Spinal cord (tissue), 9 donors: ENCODE measurements at regions not wholly inside any gene's neighbourhood (a gene's known extent, or its start where the extent isn't known, plus 50 kb on each side); places are given as distances from the start of the nearest gene placed in this dataset.

Experiments used
- DNase-seq, 6 donors: peaks; one replicate each; pipeline versions ENCODE4 v3.0.0 to v3.0.0-alpha.2; 2013 to 2015; ENCODE audit warnings: low spot score in 6 of 6, low read depth in 4 of 6
- H3K27ac ChIP-seq: one replicate; pipeline ENCODE4 v1.5.1; 2013; ENCODE audit warnings: low read depth, low read length, control low read depth
- H3K27me3 ChIP-seq: one replicate; pipeline ENCODE4 v1.6.1; 2013; ENCODE audit warnings: low read length; ENCODE audit not compliant: control insufficient read depth, insufficient read depth
- H3K36me3 ChIP-seq: one replicate; pipeline ENCODE4 v1.6.1; 2013; ENCODE audit warnings: low read length; ENCODE audit not compliant: control insufficient read depth, insufficient read depth
- H3K4me1 ChIP-seq: one replicate; pipeline ENCODE4 v1.6.1; 2013; ENCODE audit warnings: low read length; ENCODE audit not compliant: control insufficient read depth, insufficient read depth
- H3K4me3 ChIP-seq: one replicate; pipeline ENCODE4 v1.5.1; 2013; ENCODE audit warnings: low read depth, low read length, control low read depth
- H3K9me3 ChIP-seq: one replicate; pipeline ENCODE4 v1.6.1; 2013; ENCODE audit warnings: low read length; ENCODE audit not compliant: control insufficient read depth, insufficient read depth
- WGBS: methylation state at CpG from one replicate; pipeline ENCODE4 v1.1.5; 2013; ENCODE audit warnings: missing lambda C conversion rate; ENCODE audit not compliant: insufficient coverage; 5-methylcytosine and 5-hydroxymethylcytosine counted together
- donor health status: healthy.

GRCh38 chrX:39360101-39360500 is 558.8 kb downstream of the MID1IP1 start:
- WGBS = 90% methylated on average over 1 of the region's 1 CpG
- H3K4me3 ChIP-seq = no peak overlapping the region
- DNase-seq = no peak

GRCh38 chrX:39361736-39362135 is 560.5 kb downstream of the MID1IP1 start:
- DNase-seq = peak in 2 of 6 donors; percentile 29 to 40

More at GRCh38 chrX:39360101-39360500, 558.8 kb downstream of the MID1IP1 start:
- H3K9me3 ChIP-seq = no peaks in the 10 kb centered on the region
- H3K4me1 ChIP-seq = peaks cover 6% of the 10 kb centered on the region
- peaks cover 12% of the 10 kb centered on the region for H3K27me3 ChIP-seq
- H3K27ac ChIP-seq = no peak overlapping the region
- no peaks in the 10 kb centered on the region for H3K36me3 ChIP-seq

GRCh38 chrX:39367416-39367815 is 566.2 kb downstream of the MID1IP1 start:
- no peaks in the 10 kb centered on the region for H3K36me3 ChIP-seq
- no peaks in the 10 kb centered on the region for H3K4me1 ChIP-seq
- peaks cover 3% of the 10 kb centered on the region for H3K27me3 ChIP-seq
- no peak for DNase-seq
- H3K9me3 ChIP-seq = no peaks in the 10 kb centered on the region
- no peak overlapping the region for H3K27ac ChIP-seq
- no peak overlapping the region for H3K4me3 ChIP-seq
- WGBS = 64% methylated on average over 5 of the region's 5 CpGs

More at GRCh38 chrX:39361736-39362135, 560.5 kb downstream of the MID1IP1 start:
- H3K4me3 ChIP-seq = no peak overlapping the region
- peaks cover 6% of the 10 kb centered on the region for H3K4me1 ChIP-seq
- H3K27me3 ChIP-seq = peaks cover 11% of the 10 kb centered on the region
- H3K9me3 ChIP-seq = no peaks in the 10 kb centered on the region
- H3K27ac ChIP-seq = no peak overlapping the region
- no peaks in the 10 kb centered on the region for H3K36me3 ChIP-seq

- no CpG with 5 or more reads among the region's 3 CpGs for WGBS
- no peaks in the 10 kb centered on the region for H3K4me1 ChIP-seq
- H3K36me3 ChIP-seq = no peaks in the 10 kb centered on the region
- H3K27ac ChIP-seq = no peak overlapping the region
- no peak overlapping the region for H3K4me3 ChIP-seq
- no peaks in the 10 kb centered on the region for H3K9me3 ChIP-seq
- DNase-seq = no peak
- H3K27me3 ChIP-seq = peaks cover 3% of the 10 kb centered on the region
These were observed 570.9 kb downstream of the MID1IP1 start for GRCh38 chrX:39372115-39372514.

- H3K27ac ChIP-seq = no peak overlapping the region
- H3K9me3 ChIP-seq = no peaks in the 10 kb centered on the region
- peaks cover 3% of the 10 kb centered on the region for H3K27me3 ChIP-seq
- DNase-seq = peak in 2 of 6 donors; percentile 19 to 26
- peaks cover 3% of the 10 kb centered on the region for H3K4me1 ChIP-seq
- no peak overlapping the region for H3K4me3 ChIP-seq
- H3K36me3 ChIP-seq = no peaks in the 10 kb centered on the region
These were observed 575.9 kb downstream of the MID1IP1 start for GRCh38 chrX:39377157-39377556.

GRCh38 chrX:39377773-39378172 is 576.5 kb downstream of the MID1IP1 start:
- Histone ChIP-seq H3K9me3 (no peaks in the 10 kb centered on the region), H3K4me3 (no peak overlapping the region), H3K27me3 (peaks cover 3% of the 10 kb centered on the region), H3K27ac (no peak overlapping the region), H3K4me1 (peaks cover 3% of the 10 kb centered on the region), H3K36me3 (no peaks in the 10 kb centered on the region)
- DNase-seq = peak in 1 of 6 donors; percentile 43
- 67% methylated on average over 1 of the region's 1 CpG for WGBS

- H3K4me1 ChIP-seq = peaks cover 3% of the 10 kb centered on the region
- no peaks in the 10 kb centered on the region for H3K9me3 ChIP-seq
- 61% methylated on average over 5 of the region's 5 CpGs for WGBS
- peak in 1 of 6 donors; percentile 14 for DNase-seq
- H3K27me3 ChIP-seq = peaks cover 16% of the 10 kb centered on the region
- no peaks in the 10 kb centered on the region for H3K36me3 ChIP-seq
- peak overlapping the region; percentile 33 for H3K27ac ChIP-seq
- H3K4me3 ChIP-seq = no peak overlapping the region
These were observed 580.2 kb downstream of the MID1IP1 start for GRCh38 chrX:39381422-39381821.

GRCh38 chrX:39384996-39385395 is 583.7 kb downstream of the MID1IP1 start:
- no peaks in the 10 kb centered on the region for H3K36me3 ChIP-seq
- H3K4me1 ChIP-seq = peaks cover 3% of the 10 kb centered on the region
- no peak overlapping the region for H3K4me3 ChIP-seq
- no peak for DNase-seq
- H3K9me3 ChIP-seq = no peaks in the 10 kb centered on the region
- H3K27ac ChIP-seq = peak overlapping the region; percentile 29
- whole genome bisulfite sequencing = 75% methylated on average over 3 of the region's 6 CpGs
- H3K27me3 ChIP-seq = peaks cover 20% of the 10 kb centered on the region

- no peak overlapping the region for H3K4me3 ChIP-seq
- H3K27me3 ChIP-seq = peaks cover 18% of the 10 kb centered on the region
- H3K36me3 ChIP-seq = no peaks in the 10 kb centered on the region
- H3K9me3 ChIP-seq = no peaks in the 10 kb centered on the region
- no peaks in the 10 kb centered on the region for H3K4me1 ChIP-seq
- no peak for DNase-seq
- H3K27ac ChIP-seq = no peak overlapping the region
- WGBS = 88% methylated on average over 2 of the region's 2 CpGs
These were observed 587.5 kb downstream of the MID1IP1 start for GRCh38 chrX:39388730-39389129.

- H3K4me3 ChIP-seq = no peak overlapping the region
- H3K4me1 ChIP-seq = peaks cover 9% of the 10 kb centered on the region
- peak in 2 of 6 donors; percentile 27 to 36 for DNase-seq
- no peaks in the 10 kb centered on the region for H3K36me3 ChIP-seq
- H3K9me3 ChIP-seq = no peaks in the 10 kb centered on the region
- H3K27ac ChIP-seq = no peak overlapping the region
- WGBS = 44% methylated on average over 7 of the region's 10 CpGs
- H3K27me3 ChIP-seq = peaks cover 23% of the 10 kb centered on the region
These were observed 595.2 kb downstream of the MID1IP1 start for GRCh38 chrX:39396358-39396995.
